IPS-NIHi7 (cell line): ENCODE measurements at regions not wholly inside any gene's neighbourhood (a gene's known extent, or its start where the extent isn't known, plus 50 kb on each side); places are given as distances from the start of the nearest gene placed in this dataset.

Experiments
- DNase-seq: peaks from one replicate; pipeline ENCODE4 v3.0.0; 2012; ENCODE audit warnings: mixed read lengths; ENCODE audit errors: extremely low spot score

- no peak for DNase-seq
Measured at GRCh38 chr2:59921743-59922142, 631.7 kb downstream of the BCL11A start.

DNA sequence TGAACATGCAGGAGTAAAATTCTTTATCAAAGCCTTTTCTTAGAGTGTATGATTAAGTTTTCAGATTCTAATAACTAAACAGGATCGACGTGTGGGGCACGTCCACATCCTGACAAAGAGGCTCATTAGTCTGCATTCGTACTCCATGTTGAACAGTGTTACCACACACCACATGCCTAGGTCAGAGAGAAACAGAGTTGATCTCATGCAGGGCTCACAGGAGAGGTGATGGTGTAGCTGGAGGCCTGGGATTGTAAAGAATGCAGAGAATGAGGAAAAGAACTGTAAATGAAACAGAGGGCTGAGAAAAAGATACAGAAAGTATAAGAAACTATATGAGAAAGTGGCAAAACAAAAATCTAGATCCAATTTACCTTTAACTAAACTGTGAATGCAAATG, 632.5 kb downstream of the BCL11A start:
- no peak for DNase-seq

DNA sequence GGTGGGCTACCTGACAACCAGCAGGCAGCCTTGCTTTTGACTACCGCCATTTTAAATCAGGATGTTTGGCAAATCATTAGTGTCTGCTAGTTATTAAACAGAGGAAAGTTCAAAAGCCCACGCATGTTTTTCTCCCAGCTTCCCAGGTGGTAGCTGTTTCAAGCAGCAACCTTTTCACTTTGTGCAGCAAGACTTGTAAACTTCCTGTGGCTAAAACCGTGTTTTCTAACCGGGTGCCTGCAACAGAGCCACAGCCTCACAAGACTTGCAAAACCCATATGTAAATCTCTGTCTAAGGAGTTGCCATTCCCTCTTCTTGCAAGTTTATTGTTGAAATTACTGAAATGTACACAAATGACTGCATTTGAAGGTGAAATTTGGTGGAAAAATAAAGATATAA, 633.1 kb downstream of the BCL11A start:
- no peak for DNase-seq

DNA sequence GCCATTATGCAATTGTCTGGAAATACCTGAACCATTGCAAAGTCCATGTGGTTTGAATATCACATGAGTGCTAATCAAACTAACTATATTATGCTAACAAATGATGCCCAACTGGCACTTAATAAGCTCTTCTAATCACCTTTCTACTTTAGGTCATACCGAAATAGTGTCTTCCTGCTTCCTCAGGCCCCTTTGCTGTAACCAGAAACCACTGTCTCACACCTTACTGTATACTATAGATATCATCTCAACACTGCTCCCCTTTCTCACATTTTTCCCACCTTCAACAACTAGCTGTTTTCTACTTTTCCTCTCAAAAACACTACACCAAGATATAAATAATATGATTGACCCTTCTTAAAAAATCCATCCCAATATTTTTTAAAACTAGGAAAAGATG, 633.9 kb downstream of the BCL11A start:
- no peak for DNase-seq

DNA sequence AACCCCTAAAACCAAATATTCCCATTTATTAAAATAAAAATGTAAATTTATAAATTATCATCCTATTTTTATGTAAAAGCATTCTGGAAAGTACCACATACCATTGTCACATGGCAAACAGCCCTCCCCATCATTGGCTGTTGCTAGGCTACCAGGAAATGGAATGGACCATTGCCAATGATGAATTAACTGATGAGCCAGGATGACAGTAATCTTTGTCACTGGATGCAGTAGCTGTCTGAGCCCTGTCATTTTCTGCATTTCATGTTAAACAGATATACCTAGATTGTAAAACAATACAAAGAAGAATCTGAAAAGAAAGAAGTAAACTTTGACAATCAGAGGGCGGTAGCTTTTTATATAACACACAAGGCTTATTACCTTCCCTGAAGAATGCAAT, 641.4 kb downstream of the BCL11A start:
- no peak for DNase-seq

- no peak for DNase-seq
Measured at GRCh38 chr2:59910166-59910565, 643.3 kb downstream of the BCL11A start.

DNA sequence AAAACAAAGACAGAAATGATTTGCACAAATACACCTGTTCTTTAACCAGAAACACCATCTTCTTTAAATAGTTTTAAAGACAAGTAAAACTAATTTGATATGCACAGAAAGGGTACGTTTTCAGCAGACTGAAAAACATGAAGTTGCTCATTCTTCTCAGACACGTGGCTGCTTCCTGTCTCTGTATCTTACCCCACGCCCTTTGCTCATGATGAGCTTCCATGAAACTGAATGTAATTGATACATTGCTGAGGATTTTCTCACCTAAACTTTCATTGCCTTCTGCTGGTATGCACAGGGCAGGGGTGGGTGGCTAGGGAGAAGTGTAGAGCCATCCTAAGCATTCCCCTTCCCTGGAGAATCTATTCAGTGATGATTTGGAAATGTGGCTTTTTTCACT, 644.3 kb downstream of the BCL11A start:
- DNase-seq: no peak

GRCh38 chr2:59905731-59906130, 647.7 kb downstream of the BCL11A start:
- DNase-seq: no peak

DNA sequence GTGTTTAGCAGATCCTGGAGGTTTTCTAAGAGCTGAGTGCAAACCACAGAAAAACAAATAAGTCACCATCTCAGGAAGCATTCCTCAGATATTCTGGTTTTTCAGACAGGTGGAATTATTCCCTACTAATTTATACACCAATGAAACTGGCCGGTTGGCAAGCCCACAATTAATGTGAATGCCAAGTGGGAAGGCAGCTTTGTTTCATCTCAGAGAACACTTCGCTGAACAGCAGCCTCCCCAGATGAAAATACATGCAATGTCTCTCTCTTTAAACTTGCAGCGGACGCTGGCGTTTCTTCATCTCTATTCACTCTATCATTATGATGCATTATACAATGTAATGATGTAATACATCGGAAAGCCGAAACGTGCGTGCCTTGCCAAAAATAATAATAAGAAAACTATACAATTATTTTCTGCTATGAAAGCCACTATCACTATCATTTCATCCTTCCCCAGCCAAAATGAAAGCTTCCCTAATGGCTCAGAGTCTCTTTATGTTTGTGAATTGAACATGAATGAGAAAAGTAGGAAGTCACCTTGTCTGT, 649.4 kb downstream of the BCL11A start:
- no peak for DNase-seq

GRCh38 chr2:59900728-59901452, 652.6 kb downstream of the BCL11A start:
- no peak for DNase-seq

DNA sequence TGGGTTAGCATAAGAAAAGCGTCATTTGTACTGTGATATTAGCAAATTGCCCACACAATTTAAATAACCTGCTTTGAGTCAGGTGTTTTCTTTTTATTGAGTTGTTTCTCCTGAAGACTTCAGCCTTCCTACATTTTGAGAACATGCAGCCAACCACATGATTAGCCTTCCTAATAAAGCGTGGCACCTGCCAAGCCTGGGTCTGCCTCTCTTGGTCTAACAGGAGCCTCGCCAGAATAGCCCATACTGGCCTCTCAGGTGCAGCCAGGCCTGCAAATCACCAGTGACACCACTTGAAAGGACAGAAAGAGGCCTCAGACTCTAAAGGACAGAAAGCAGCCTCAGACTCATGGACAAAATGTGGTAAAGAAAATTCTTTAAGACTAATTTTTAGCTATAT, 653.8 kb downstream of the BCL11A start:
- DNase-seq: no peak

DNA sequence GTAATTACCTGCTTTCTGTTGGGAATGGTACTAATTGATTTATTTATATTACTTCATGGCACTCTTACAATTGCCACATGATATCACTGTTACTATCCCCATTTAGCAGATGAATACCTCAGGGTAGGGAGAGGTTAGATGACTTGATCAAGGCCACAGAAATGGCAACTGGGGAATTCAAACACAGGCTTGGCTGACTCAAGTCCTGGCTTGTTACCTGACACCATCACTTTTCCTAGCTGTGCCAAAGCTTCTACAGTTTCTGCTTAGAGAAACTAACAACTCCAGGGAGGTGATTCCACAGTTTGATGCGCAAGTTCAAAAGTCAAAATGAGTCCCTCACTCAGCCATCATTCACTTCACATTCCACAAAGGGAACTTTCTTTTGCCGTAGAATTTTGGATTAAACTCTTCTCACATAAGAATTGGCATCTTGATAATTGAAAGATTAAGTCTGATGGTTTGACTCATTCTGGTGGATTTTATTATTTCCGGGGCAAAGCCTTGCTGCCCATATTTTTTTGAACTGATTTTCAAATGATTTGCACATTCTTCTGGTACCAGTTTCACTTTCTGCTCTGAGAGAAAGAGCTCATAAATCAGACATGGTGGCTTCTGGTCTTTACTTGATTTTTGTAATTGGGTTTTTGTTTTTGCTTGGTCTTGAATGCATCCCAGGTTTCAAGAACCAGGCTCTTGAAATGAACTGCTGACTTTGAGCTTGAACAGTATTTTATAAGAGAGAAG, 656.8 kb downstream of the BCL11A start:
- no peak for DNase-seq

GRCh38 chr2:59893612-59894011, 659.8 kb downstream of the BCL11A start:
- no peak for DNase-seq

GRCh38 chr2:59892398-59892797, 661.1 kb downstream of the BCL11A start:
- DNase-seq: no peak

DNA sequence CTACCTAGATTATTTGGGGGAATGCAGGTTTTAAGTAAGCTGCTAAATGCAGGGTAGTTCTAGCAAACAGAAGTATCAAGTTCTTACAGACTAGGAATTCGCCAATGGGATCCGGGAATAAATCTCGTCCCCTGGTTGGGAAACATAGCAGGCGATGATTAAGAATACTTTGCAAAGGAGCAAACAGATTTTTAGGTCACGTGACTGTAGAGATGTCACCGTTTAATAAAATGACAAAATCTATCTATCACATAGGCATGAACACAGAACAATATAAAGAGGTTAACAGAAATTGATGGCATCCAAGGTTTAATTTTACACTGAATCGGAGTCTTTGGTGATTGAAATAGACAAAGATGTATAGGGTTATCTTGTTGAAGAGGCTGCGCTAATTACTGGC, 664.1 kb downstream of the BCL11A start:
- no peak for DNase-seq

GRCh38 chr2:59888706-59889105, 664.7 kb downstream of the BCL11A start:
- DNase-seq: no peak

DNA sequence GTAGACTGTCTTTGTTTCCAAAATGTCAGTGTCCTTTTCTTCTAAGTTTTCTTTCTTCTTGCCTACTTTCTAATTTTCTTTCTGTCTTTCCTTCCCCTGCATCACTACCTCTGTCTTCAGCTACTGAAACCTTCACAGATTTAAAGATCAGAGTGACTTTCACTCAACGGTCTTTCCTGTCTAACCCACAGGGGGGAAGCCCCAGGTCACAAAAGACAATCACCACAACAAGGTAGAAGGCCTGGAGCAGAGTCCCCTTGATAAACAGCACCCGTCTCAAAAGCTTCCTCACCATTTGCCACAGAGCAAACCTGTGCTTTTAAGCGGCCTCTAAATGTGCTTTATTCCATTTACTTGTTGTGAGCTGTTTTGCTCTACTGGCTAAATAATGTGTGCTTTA, 665.4 kb downstream of the BCL11A start:
- DNase-seq: peak; percentile 64

- no peak for DNase-seq
Measured at GRCh38 chr2:59887366-59887765, 666.1 kb downstream of the BCL11A start.

- no peak for DNase-seq
Measured at GRCh38 chr2:59886759-59887158, 666.7 kb downstream of the BCL11A start.

- peak; percentile 60 for DNase-seq
Measured at GRCh38 chr2:59885541-59885940, 667.9 kb downstream of the BCL11A start.

- no peak for DNase-seq
Measured at GRCh38 chr2:59884166-59884565, 669.3 kb downstream of the BCL11A start.

GRCh38 chr2:59882822-59883221, 670.6 kb downstream of the BCL11A start:
- DNase-seq: no peak

DNA sequence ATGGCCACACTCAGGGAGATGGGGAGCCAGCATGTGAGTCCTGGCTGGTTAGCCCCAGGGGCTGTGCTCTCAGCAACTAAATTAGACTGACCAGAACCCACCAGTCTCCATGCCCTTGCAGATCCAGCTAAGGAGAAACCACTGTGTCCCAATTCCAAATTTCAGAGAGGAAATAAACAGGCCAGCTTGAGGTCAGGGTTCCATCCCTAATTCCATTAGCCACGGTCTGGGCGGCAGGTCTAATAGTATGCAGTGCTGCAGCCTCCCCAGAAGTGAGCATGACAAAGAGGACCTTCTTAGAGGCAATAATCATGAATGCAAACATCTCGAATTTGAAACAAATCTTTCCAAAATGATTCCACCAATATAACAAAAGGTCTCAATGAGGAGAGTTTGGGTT, 671.2 kb downstream of the BCL11A start:
- no peak for DNase-seq
